ENCODE measurements at regions not wholly inside any gene's neighbourhood (a gene's known extent, or its start where the extent isn't known, plus 50 kb on each side); places are given as distances from the start of the nearest gene placed in this dataset.

DNA sequence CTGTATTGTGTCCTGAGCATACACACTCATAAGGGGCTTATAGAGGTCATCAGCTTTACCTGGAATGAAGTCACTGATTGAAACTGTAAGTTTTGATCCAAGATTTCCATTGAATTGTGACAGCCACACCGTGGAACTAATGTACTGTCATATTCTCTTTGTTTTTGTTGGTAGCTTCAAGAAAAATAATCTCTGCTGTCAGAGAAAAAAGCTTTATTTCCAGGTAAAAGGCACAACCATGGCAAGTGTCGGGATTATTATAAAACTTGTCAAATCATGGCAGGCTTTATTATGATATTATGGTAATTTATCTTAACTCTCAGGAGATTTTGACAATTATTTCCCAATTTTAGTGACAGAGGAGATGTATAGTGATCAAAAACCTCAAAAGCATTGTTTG lies 191.2 kb downstream of the FAM170A start:
- DNase-seq (ENCODE audit: low spot score) = no peak
- TF ChIP-seq, protein P1, sequence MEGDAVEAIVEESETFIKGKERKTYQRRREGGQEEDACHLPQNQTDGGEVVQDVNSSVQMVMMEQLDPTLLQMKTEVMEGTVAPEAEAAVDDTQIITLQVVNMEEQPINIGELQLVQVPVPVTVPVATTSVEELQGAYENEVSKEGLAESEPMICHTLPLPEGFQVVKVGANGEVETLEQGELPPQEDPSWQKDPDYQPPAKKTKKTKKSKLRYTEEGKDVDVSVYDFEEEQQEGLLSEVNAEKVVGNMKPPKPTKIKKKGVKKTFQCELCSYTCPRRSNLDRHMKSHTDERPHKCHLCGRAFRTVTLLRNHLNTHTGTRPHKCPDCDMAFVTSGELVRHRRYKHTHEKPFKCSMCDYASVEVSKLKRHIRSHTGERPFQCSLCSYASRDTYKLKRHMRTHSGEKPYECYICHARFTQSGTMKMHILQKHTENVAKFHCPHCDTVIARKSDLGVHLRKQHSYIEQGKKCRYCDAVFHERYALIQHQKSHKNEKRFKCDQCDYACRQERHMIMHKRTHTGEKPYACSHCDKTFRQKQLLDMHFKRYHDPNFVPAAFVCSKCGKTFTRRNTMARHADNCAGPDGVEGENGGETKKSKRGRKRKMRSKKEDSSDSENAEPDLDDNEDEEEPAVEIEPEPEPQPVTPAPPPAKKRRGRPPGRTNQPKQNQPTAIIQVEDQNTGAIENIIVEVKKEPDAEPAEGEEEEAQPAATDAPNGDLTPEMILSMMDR (IDR thresholded peaks at IDR 0.05; ENCODE audit: extremely low read depth, missing control alignments) = no peak

DNA sequence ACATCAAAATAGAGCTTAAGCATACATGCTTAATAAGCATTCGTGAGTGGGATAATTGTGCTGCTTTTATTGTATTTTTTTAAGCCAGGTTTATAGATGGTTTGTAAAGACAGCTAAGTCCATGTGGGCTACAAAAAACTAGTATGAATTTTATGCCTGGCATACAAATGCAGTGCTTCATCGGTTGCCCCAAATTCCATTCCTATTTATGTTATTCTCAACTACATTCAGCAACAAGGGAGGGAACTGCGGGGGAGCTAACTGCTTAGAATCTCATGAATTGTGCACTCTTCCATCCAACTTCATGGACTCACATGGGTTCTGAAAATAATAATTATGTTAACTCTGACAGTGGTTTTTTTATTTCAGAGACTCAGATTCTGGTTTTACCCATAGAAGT lies 199.2 kb downstream of the FAM170A start:
- no peak for DNase-seq (ENCODE audit: low spot score)
- TF ChIP-seq, protein P1 (IDR thresholded peaks at IDR 0.05; ENCODE audit: extremely low read depth, missing control alignments) = no peak

DNA sequence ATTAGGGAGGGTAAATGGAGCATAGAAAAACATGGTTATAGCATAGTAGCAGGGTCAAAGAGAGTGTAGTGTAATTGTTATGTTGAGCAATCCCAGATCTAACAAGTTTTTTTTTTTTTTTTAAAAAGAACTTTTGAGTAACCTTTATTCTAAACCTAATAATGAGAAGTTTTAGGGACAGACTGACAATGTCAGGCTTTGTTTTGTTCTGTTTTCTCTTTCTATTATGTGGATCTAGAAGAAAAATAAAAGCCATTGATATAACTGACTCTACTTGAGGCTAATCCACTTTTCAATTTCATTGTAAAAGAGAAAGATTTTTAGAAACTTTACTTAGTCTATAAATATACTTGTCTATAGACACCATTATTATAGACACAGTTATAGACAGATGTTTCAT lies 200.0 kb downstream of the FAM170A start:
- no peak for DNase-seq (ENCODE audit: low spot score)
- TF ChIP-seq, protein P1 (IDR thresholded peaks at IDR 0.05; ENCODE audit: extremely low read depth, missing control alignments) = no peak

DNA sequence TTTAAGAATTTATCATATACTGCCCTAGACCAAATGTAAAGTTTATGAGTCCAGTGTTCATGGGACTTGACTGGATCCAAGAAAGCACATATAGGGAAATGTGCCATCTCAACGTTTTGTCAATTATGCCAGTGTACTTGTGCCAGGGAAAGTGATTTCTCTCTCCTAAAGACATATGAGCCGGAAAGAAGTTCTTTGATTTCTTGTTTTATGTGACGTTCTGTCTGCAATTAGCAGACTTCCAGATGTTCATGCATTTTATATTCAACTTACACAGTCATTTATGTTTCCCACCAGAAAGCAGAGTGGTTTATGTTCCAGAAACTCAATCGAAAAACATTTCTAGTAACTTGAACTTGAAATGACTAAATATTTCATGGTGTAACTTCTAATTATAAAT lies 203.8 kb downstream of the FAM170A start:
- TF ChIP-seq, protein P1 (IDR thresholded peaks at IDR 0.05; ENCODE audit: extremely low read depth, missing control alignments) = no peak
- DNase-seq (ENCODE audit: low spot score) = no peak

DNA sequence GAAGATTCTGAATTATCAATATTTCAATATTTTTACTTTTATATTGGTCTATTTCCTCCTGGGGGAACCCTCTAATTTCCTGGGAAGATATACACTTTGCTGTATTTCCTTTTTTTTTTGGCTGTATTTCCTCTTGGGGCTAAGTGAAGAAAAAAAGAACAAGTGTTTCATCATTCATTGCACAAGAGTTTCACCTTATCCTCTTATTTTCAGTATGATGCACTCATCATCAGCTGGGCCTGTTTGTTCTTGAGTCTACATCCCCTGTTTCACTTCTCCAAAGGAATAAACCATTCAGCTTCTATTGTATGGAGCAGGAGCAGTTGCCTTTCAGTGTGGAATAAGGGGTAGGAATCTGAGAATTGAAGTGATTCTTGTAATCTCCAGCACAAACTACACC lies 210.8 kb downstream of the FAM170A start:
- DNase-seq (ENCODE audit: low spot score) = no peak
- TF ChIP-seq, protein P1 (IDR thresholded peaks at IDR 0.05; ENCODE audit: extremely low read depth, missing control alignments) = no peak

DNA sequence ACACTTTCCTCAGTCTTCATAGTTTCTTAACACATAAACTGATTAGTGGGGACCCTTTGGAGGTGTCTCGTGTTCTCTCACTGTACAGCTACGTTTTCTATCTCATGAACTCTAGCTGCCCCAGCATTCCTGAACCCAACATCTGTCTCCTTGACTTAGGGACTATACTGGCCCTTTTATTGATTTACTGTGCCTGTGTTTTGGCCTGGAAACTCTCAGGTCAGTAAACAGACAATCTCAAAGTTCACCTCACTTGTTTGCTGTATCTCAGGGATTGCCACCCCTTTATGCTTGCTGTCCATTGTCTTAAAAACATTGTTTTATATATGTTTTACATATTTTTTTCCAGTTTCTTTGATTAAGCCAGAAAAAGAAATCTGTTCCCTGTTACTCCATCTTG lies 222.8 kb downstream of the FAM170A start:
- TF ChIP-seq, protein P1 (IDR thresholded peaks at IDR 0.05; ENCODE audit: extremely low read depth, missing control alignments) = no peak
- no peak for DNase-seq (ENCODE audit: low spot score)

DNA sequence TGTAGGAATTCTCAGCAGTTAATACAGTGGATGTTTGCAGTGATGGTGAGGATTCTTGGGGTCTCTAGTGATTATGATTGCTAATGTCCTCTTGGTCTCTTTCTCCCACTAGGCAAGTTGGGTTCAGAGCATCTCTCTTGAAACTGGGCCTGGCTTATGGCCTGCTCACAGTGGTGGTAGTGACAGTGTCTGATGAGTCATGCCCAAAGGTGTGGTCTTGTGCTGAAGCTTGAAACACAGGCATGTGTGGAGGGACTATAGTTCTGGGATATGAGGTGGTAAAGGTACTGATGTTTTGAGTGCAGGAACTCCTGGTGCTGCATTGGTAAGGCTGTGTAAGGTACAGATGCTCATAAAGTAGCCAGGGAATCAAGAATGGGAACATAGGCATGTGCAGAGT lies 231.1 kb downstream of the FAM170A start:
- TF ChIP-seq, protein P1 (IDR thresholded peaks at IDR 0.05; ENCODE audit: extremely low read depth, missing control alignments) = no peak
- DNase-seq (ENCODE audit: low spot score) = no peak

All from GM20000 (cell line).